A673 (cell line): ENCODE measurements at regions not wholly inside any gene's neighbourhood (a gene's known extent, or its start where the extent isn't known, plus 50 kb on each side); places are given as distances from the start of the nearest gene placed in this dataset.

Source experiments
- CTCF ChIP-seq: fragments of 300-800, 200-600 bp; sonication (generic); conservative IDR thresholded peaks from 2 replicates; pipeline ENCODE4 v1.5.1; 2017; ENCODE audit warnings: low read depth, mild to moderate bottlenecking, antibody characterized with exemption, low read length, moderate library complexity, mixed read lengths
- EZH2 ChIP-seq: fragments of 200-600 bp; sonication (generic); IDR thresholded peaks from 2 replicates; pipeline ENCODE4 v1.6.1; 2017; ENCODE audit warnings: borderline replicate concordance, low read depth, mild to moderate bottlenecking, mixed read lengths, antibody characterized with exemption, low read length; ENCODE audit not compliant: poor library complexity, severe bottlenecking

GRCh38 chr9:106622164-106622487 is 240.8 kb upstream of the ZNF462 start:
- TF ChIP-seq CTCF = no peak
- no peak for TF ChIP-seq EZH2
